GM19351 (cell line): ENCODE measurements at regions not wholly inside any gene's neighbourhood (a gene's known extent, or its start where the extent isn't known, plus 50 kb on each side); places are given as distances from the start of the nearest gene placed in this dataset.
"Not testable (repeated sequence)": the region's sequence is repeated elsewhere in the genome, so short reads cannot be mapped to it uniquely, and the experiment has no call there.

Source experiments
- ATAC-seq: cut with Tn5 transposase; IDR thresholded peaks from one replicate; pipeline ENCODE4 v1.9.1; 2021; ENCODE audit warnings: mild to moderate bottlenecking, moderate library complexity; ENCODE audit not compliant: unreplicated experiment

DNA sequence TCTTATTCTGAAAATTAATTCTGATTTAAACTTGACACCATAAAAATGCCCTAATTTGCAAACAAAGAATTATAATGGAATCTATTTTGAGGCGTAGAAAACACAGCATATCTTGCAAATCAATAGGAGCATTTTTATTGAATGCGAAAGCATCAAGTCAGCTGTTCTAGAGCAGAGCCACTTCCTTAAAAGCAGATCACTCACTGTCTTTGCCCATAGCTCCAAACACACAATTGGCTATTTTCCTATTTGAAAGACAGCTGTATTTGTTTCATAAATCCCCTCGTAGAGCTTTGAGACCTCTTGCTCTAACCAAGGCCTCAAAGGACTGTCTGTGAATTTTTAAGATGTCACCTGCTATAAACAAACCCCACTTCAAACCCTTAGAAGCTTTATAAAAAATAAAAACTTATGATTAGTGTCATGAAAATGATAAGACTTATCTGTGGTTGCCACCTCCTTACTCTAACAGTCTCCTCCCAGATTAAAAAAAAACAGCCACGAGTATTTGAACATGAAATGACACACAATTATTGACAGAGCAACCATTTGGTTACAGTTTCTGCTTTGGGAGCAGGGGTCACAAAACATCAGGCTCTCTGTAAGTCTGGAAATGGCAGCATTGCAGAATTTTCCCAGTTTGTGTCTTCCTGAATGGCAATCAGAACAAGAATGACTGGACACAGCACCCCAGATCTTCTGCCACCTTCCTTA lies 75.6 kb upstream of the RASEF start:
- ATAC-seq, result no peak

DNA sequence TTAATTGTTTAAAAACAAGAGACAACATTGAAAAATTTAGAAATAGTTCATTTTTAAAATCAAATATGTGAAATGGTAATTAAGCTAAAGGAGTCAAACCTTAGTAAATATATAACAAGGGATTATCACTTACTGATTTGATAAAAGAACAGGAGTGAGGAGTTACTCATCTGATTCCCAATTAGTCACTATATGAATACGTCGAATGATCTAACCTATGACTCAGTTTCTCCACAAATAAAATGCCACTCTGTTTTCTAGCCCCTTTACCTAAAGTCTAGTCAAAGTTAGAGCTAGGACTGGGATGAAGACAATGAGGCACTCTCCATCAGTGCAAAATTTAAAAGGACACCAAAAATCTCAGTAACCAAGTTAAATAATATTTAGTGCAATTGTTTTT lies 70.4 kb upstream of the RASEF start:
- no peak for ATAC-seq

DNA sequence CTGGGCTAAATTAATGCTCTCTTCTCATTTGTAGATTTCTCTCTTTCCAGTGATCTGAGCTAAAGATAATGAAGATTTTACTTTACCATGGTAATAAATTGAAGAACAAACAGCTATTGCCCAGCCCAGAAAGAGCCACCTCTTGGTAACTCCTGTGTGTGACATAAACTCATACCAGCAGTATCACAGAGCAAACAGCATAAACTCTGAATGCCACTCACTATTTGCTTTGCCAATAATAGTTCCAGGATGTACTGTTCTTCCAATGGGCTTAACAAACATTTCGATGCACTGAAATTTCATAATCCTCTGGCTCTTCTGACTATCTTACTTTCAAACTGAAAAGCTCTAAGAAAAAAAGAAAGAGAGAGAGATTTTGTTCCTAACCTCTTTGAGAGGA lies 69.8 kb upstream of the RASEF start:
- ATAC-seq, result no peak

DNA sequence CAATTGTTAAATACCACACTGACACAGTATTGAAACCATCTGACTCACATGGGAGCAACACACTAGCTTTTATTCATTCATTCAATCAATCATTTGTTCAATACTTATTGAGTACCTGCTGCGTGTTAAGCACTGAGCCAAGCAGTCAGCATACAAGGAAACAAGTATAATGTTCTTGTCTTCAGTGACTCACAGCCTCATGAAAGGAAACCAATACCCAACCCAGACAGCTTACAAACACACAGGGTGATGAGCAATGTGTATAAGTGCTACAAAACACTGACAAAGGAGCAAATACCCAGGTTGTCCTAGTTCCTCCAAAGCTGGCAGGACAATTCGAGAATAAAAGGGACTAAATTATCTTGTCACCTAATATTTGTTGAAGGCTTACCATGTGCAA lies 67.6 kb upstream of the RASEF start:
- ATAC-seq, result no peak

DNA sequence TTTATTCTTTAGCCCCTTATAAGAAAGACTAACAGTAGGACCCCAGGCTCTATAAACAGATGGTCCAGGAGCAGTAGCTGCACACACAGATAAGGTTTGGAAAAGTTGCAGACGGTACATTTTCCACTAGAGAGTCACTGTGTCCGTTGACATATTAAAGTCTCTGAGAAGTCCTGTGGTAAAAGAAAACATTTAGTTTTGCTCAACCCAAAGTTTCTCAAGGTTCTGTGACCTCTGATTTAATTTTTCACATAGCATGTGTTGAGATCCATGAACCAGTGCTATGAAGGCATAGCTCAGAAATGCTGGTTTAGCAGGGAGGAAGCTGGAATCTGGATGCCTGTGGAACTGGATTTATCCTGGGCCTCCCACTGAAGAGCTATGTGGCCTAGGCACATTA lies 62.7 kb upstream of the RASEF start:
- no peak for ATAC-seq

DNA sequence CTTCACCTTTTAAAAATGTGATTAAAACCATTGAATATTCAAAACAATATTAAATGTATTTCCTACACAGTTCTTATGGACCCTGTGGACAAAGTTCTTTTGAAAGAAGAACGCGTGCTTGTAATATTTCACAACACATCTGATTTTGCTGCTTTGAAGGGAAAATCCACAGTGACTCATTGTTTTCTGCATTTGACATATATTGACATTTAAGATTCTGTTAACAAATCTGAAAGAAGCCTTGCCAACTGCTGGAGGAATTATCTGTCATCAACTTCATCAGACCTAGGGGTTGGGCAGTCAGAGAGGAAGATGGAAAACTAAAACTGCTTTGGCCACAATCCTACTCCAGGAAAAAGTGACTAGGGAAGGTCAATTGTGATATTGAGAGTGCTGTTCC lies 56.9 kb upstream of the RASEF start:
- ATAC-seq, result no peak

DNA sequence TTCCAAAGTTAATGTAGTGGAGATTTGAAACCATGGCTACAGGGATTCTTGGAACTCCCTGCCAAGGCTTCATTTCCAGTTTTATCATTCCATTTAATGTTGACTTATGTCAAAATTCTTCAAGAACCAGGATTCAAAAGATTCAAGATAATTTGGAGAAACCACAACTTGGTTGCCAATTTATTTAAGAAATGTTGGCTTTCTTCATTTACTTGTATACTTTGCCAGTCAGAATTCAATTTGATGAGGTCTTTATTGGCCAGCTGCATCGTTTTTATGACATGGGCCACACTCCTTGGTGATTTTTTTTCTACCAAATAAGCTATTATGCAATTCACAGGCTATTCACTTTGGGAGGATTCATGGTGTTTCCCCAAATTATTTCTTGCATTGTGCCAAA lies 53.1 kb upstream of the RASEF start:
- ATAC-seq, result no peak

DNA sequence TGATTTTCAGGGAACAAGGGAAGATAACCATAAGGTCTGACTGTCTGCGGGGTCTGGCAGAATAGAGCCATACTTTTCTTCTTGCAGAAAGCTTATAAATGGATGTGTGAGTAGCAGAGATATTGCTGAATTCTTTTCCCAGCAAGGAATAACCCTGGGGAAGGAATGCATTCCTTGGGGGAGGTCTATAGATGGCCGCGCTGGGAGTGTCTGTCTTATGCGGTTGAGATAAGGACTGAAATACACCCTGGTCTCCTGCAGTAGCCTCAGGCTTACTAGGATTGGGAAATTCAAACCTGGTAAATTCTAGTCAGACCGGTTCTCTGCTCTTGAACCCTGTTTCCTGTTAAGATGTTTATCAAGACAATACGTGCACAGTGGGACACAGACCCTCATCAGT lies 50.5 kb upstream of the RASEF start:
- not testable (repeated sequence) for ATAC-seq
